Osteoblast (primary cell): ENCODE measurements at regions not wholly inside any gene's neighbourhood (a gene's known extent, or its start where the extent isn't known, plus 50 kb on each side); places are given as distances from the start of the nearest gene placed in this dataset.

ENCODE experiments used
- DNase-seq: peaks from one replicate; pipeline ENCODE4 v3.0.0; 2011; ENCODE audit warnings: low spot score, mixed read lengths; ENCODE audit not compliant: insufficient read length; ENCODE audit errors: missing footprints
- H2AFZ ChIP-seq: 2 replicates; pipeline ENCODE4 v1.6.0; 2011; ENCODE audit warnings: mild to moderate bottlenecking, low read length
- H3K27ac ChIP-seq: 2 replicates; pipeline ENCODE4 v1.5.1; 2011; ENCODE audit warnings: mild to moderate bottlenecking, low read depth, low read length, moderate library complexity
- H3K27me3 ChIP-seq: 2 replicates; pipeline ENCODE4 v1.6.0; 2012; ENCODE audit warnings: mild to moderate bottlenecking, control low read depth, inconsistent platforms, low read length, moderate library complexity; ENCODE audit not compliant: insufficient read depth
- H3K36me3 ChIP-seq: 2 replicates; pipeline ENCODE4 v1.5.1; 2011; ENCODE audit warnings: mild to moderate bottlenecking, low read length, control low read depth, moderate library complexity; ENCODE audit not compliant: insufficient read depth
- H3K4me1 ChIP-seq: 2 replicates; pipeline ENCODE4 v1.5.1; 2011; ENCODE audit warnings: mild to moderate bottlenecking, low read length, control low read depth, moderate library complexity; ENCODE audit not compliant: insufficient read depth
- H3K4me2 ChIP-seq: 2 replicates; pipeline ENCODE4 v1.6.0; 2011; ENCODE audit warnings: mild to moderate bottlenecking, low read length; ENCODE audit not compliant: insufficient read depth
- H3K4me3 ChIP-seq: fragments of 200-600 bp; sonication (generic); 3 replicates; pipeline ENCODE4 v1.5.1; 2012; ENCODE audit warnings: mild to moderate bottlenecking, low read length, inconsistent platforms; ENCODE audit not compliant: insufficient read depth
- H3K79me2 ChIP-seq: 2 replicates; pipeline ENCODE4 v1.6.0; 2012; ENCODE audit warnings: mild to moderate bottlenecking, low read length, control low read depth, inconsistent platforms; ENCODE audit not compliant: insufficient read depth
- H3K9me3 ChIP-seq: 2 replicates; pipeline ENCODE4 v1.5.1; 2011; ENCODE audit warnings: low read depth, low read length, control low read depth
- H4K20me1 ChIP-seq: 2 replicates; pipeline ENCODE4 v1.6.0; 2012; ENCODE audit warnings: mild to moderate bottlenecking, low read length, control low read depth; ENCODE audit not compliant: insufficient read depth
- CTCF ChIP-seq: IDR thresholded peaks from 2 replicates; pipeline ENCODE4 v1.5.1; 2011; ENCODE audit warnings: mild to moderate bottlenecking, low read depth, low read length, moderate library complexity; ENCODE audit errors: extremely low read depth

GRCh38 chr10:8416192-8416701 is 361.8 kb downstream of the GATA3 start:
- Histone ChIP-seq H3K27ac (no peak overlapping the region), H3K27me3 (no peaks in the 10 kb centered on the region)
- DNase-seq: no peak

GRCh38 chr10:8416760-8417159 is 362.3 kb downstream of the GATA3 start:
- H2AFZ ChIP-seq: no peak overlapping the region
- H3K27ac ChIP-seq: no peak overlapping the region
- no peak for TF ChIP-seq CTCF
- H3K4me1 ChIP-seq: no peaks in the 10 kb centered on the region
- H3K27me3 ChIP-seq: no peaks in the 10 kb centered on the region
- no peaks in the 10 kb centered on the region for H3K9me3 ChIP-seq
- no peak overlapping the region for H3K4me3 ChIP-seq
- no peak overlapping the region for H3K4me2 ChIP-seq
- DNase-seq: no peak
- no peaks in the 10 kb centered on the region for H3K79me2 ChIP-seq
- no peaks in the 10 kb centered on the region for H3K36me3 ChIP-seq
- H4K20me1 ChIP-seq: no peaks in the 10 kb centered on the region

More at GRCh38 chr10:8416192-8416701, 361.8 kb downstream of the GATA3 start:
- no peaks in the 10 kb centered on the region for H4K20me1 ChIP-seq
- no peaks in the 10 kb centered on the region for H3K79me2 ChIP-seq
- no peak overlapping the region for H2AFZ ChIP-seq
- H3K4me2 ChIP-seq: no peak overlapping the region
- no peaks in the 10 kb centered on the region for H3K4me1 ChIP-seq
- no peak overlapping the region for H3K4me3 ChIP-seq
- no peaks in the 10 kb centered on the region for H3K9me3 ChIP-seq
- H3K36me3 ChIP-seq: no peaks in the 10 kb centered on the region
- TF ChIP-seq CTCF: no peak

DNA sequence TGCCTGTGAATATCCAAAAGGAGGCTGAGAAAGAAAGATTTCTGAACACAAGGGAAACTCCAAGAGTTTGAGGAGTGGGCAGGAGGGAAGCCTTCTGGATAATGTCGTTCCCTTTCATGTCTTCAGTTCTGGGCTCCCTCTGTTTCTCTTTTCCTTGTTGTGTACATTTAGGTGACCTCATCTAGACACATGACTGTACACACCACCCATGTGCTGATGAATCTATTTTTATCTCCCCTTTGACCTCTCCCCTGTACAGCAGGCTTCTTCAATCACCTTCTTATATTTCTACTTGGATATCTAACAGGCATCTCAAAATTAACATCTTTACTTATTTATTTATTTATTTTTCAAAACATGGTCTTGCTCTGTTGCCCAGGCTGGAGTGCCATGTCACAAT is 363.1 kb downstream of the GATA3 start:
- no peaks in the 10 kb centered on the region for H3K36me3 ChIP-seq
- no peaks in the 10 kb centered on the region for H4K20me1 ChIP-seq
- H3K4me3 ChIP-seq: no peak overlapping the region
- H3K79me2 ChIP-seq: no peaks in the 10 kb centered on the region
- H3K9me3 ChIP-seq: no peaks in the 10 kb centered on the region
- H3K4me1 ChIP-seq: no peaks in the 10 kb centered on the region
- H2AFZ ChIP-seq: no peak overlapping the region
- DNase-seq: no peak
- H3K4me2 ChIP-seq: no peak overlapping the region
- H3K27me3 ChIP-seq: no peaks in the 10 kb centered on the region
- no peak for TF ChIP-seq CTCF
- H3K27ac ChIP-seq: no peak overlapping the region

DNA sequence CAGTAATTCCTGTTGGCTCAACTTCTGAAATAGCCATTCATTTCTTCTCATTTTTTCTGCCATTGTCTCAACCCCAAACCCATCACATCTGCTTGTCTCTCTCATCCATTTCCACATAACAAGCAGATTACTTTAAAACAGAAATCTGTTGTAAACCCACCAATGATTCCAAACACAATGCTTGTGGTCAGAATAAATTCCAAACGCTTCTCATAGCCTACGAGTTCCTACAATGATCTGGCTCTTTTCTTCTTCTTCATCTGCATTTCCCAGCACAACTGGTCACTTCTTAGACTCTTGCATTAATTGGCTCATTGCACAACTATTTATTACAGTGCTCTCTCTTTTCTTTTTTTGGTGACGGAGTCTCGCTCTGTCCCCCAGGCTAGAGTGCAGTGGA is 364.1 kb downstream of the GATA3 start:
- no peaks in the 10 kb centered on the region for H3K27me3 ChIP-seq
- TF ChIP-seq CTCF: no peak
- no peak overlapping the region for H3K27ac ChIP-seq
- no peaks in the 10 kb centered on the region for H3K79me2 ChIP-seq
- no peak overlapping the region for H3K4me2 ChIP-seq
- no peak overlapping the region for H2AFZ ChIP-seq
- no peak overlapping the region for H3K4me3 ChIP-seq
- H3K4me1 ChIP-seq: no peaks in the 10 kb centered on the region
- no peaks in the 10 kb centered on the region for H3K9me3 ChIP-seq
- no peaks in the 10 kb centered on the region for H4K20me1 ChIP-seq
- no peaks in the 10 kb centered on the region for H3K36me3 ChIP-seq
- DNase-seq: no peak
